Osteoblast (primary cell): ENCODE measurements at regions not wholly inside any gene's neighbourhood (a gene's known extent, or its start where the extent isn't known, plus 50 kb on each side); places are given as distances from the start of the nearest gene placed in this dataset.

Source experiments
- DNase-seq: peaks from one replicate; pipeline ENCODE4 v3.0.0; 2011; ENCODE audit warnings: low spot score, mixed read lengths; ENCODE audit not compliant: insufficient read length; ENCODE audit errors: missing footprints
- H2AFZ ChIP-seq: 2 replicates; pipeline ENCODE4 v1.6.0; 2011; ENCODE audit warnings: mild to moderate bottlenecking, low read length
- H3K27ac ChIP-seq: 2 replicates; pipeline ENCODE4 v1.5.1; 2011; ENCODE audit warnings: mild to moderate bottlenecking, low read depth, low read length, moderate library complexity
- H3K27me3 ChIP-seq: 2 replicates; pipeline ENCODE4 v1.6.0; 2012; ENCODE audit warnings: mild to moderate bottlenecking, control low read depth, inconsistent platforms, low read length, moderate library complexity; ENCODE audit not compliant: insufficient read depth
- H3K36me3 ChIP-seq: 2 replicates; pipeline ENCODE4 v1.5.1; 2011; ENCODE audit warnings: mild to moderate bottlenecking, low read length, control low read depth, moderate library complexity; ENCODE audit not compliant: insufficient read depth
- H3K4me1 ChIP-seq: 2 replicates; pipeline ENCODE4 v1.5.1; 2011; ENCODE audit warnings: mild to moderate bottlenecking, low read length, control low read depth, moderate library complexity; ENCODE audit not compliant: insufficient read depth
- H3K4me2 ChIP-seq: 2 replicates; pipeline ENCODE4 v1.6.0; 2011; ENCODE audit warnings: mild to moderate bottlenecking, low read length; ENCODE audit not compliant: insufficient read depth
- H3K4me3 ChIP-seq: fragments of 200-600 bp; sonication (generic); 3 replicates; pipeline ENCODE4 v1.5.1; 2012; ENCODE audit warnings: mild to moderate bottlenecking, low read length, inconsistent platforms; ENCODE audit not compliant: insufficient read depth
- H3K79me2 ChIP-seq: 2 replicates; pipeline ENCODE4 v1.6.0; 2012; ENCODE audit warnings: mild to moderate bottlenecking, low read length, control low read depth, inconsistent platforms; ENCODE audit not compliant: insufficient read depth
- H3K9me3 ChIP-seq: 2 replicates; pipeline ENCODE4 v1.5.1; 2011; ENCODE audit warnings: low read depth, low read length, control low read depth
- H4K20me1 ChIP-seq: 2 replicates; pipeline ENCODE4 v1.6.0; 2012; ENCODE audit warnings: mild to moderate bottlenecking, low read length, control low read depth; ENCODE audit not compliant: insufficient read depth
- TF ChIP-seq, protein P1 (sequence below): IDR thresholded peaks from 2 replicates; pipeline ENCODE4 v1.5.1; 2011; ENCODE audit warnings: mild to moderate bottlenecking, low read depth, low read length, moderate library complexity; ENCODE audit errors: extremely low read depth

DNA sequence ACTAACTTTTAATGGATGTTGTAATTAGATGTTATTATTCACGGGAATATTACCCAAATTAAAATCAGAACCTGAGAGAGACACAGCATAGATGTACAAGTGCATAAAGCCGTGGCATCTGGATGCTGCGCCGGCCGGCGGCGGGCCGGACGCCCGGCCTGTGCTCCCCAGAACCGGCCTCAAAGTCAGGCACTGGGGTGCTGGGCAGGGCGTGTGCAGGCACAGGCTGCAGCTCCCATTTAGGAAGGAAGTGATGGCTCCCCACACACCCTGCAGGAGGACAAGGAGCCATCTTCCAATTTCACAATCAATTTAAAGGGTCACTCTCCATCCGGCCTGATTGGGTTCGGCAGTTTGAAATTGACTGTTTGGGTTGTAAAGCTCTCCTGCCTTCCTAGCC lies 367.7 kb upstream of the SALL3 start:
- Histone ChIP-seq H3K9me3 (no peaks in the 10 kb centered on the region), H2AFZ (no peak overlapping the region), H3K79me2 (no peaks in the 10 kb centered on the region), H3K27me3 (no peaks in the 10 kb centered on the region), H3K4me1 (no peaks in the 10 kb centered on the region), H3K27ac (no peak overlapping the region), H4K20me1 (no peaks in the 10 kb centered on the region), H3K4me3 (no peak overlapping the region), H3K36me3 (no peaks in the 10 kb centered on the region), H3K4me2 (no peak overlapping the region)
- no peak for DNase-seq
- TF ChIP-seq, protein P1, sequence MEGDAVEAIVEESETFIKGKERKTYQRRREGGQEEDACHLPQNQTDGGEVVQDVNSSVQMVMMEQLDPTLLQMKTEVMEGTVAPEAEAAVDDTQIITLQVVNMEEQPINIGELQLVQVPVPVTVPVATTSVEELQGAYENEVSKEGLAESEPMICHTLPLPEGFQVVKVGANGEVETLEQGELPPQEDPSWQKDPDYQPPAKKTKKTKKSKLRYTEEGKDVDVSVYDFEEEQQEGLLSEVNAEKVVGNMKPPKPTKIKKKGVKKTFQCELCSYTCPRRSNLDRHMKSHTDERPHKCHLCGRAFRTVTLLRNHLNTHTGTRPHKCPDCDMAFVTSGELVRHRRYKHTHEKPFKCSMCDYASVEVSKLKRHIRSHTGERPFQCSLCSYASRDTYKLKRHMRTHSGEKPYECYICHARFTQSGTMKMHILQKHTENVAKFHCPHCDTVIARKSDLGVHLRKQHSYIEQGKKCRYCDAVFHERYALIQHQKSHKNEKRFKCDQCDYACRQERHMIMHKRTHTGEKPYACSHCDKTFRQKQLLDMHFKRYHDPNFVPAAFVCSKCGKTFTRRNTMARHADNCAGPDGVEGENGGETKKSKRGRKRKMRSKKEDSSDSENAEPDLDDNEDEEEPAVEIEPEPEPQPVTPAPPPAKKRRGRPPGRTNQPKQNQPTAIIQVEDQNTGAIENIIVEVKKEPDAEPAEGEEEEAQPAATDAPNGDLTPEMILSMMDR, result no peak

DNA sequence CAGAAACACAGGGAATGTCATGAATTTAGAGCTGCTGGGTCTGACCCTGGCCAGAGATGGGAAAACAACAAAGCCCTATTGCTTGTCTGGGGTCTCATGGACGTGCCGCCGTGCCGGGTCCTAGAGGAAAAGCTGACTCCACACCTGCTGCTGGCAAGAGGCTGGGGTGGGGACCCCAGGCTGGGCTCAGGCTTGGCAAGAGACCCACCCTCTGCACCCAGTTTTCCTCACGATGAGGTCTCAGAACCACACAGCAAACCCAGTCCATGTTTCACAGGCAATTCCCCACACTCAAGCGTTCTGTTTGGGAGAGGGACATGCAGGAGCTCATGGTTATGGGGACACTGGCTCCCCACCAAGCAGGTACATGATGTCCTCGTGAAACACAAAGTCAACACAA lies 367.3 kb upstream of the SALL3 start:
- H4K20me1 ChIP-seq, result no peaks in the 10 kb centered on the region
- H2AFZ ChIP-seq, result no peak overlapping the region
- H3K4me3 ChIP-seq, result no peak overlapping the region
- no peak for DNase-seq
- no peaks in the 10 kb centered on the region for H3K27me3 ChIP-seq
- no peak overlapping the region for H3K4me2 ChIP-seq
- no peak overlapping the region for H3K27ac ChIP-seq
- no peaks in the 10 kb centered on the region for H3K36me3 ChIP-seq
- no peaks in the 10 kb centered on the region for H3K79me2 ChIP-seq
- H3K4me1 ChIP-seq, result no peaks in the 10 kb centered on the region
- no peaks in the 10 kb centered on the region for H3K9me3 ChIP-seq
- TF ChIP-seq, protein P1, result no peak

DNA sequence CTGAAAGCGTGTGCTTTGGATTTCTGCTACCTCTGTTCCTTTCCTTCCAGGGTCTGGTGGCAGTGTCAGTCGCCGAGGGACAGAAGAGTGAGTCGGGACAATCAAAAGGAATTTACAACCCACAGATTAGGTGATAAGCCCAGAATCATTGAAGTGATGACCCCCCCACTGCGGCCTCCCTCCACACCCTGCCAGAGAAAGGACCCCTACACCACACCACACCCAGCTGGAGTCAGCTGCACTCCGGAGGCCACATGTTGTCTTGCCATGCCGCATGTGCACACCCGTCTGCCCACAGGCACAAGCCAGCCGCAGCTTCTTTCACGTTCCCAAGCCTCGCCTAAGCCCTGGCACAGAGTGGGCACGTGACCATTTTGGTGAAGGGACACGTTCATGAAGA lies 366.8 kb upstream of the SALL3 start:
- Histone ChIP-seq H3K9me3 (no peaks in the 10 kb centered on the region), H3K27ac (no peak overlapping the region), H3K4me3 (no peak overlapping the region), H3K4me2 (no peak overlapping the region), H3K4me1 (no peaks in the 10 kb centered on the region), H3K27me3 (no peaks in the 10 kb centered on the region), H2AFZ (no peak overlapping the region), H3K79me2 (no peaks in the 10 kb centered on the region), H3K36me3 (no peaks in the 10 kb centered on the region), H4K20me1 (no peaks in the 10 kb centered on the region)
- DNase-seq, result no peak
- TF ChIP-seq, protein P1, result no peak

DNA sequence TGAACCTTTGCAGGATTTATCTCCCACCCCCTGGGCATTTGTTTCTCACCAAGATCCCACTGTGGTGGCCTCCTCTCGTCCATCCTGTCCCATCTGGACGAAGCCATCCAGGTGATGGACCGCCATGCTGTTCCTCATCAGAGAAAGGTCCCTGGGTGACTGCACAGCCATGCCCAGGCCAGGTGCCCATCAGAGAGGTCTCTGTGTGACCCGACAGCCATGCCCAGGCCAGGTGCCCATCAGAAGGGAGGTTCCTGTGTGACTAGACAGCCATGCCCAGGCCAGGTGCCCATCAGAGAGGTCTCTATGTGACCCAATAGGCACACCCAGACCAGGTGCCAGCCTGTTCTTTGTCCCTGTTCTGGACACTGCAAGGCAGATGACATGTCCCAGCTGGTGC lies 360.9 kb upstream of the SALL3 start:
- no peak overlapping the region for H3K27ac ChIP-seq
- H3K36me3 ChIP-seq, result no peaks in the 10 kb centered on the region
- H3K9me3 ChIP-seq, result peaks cover 6% of the 10 kb centered on the region
- no peak overlapping the region for H3K4me2 ChIP-seq
- TF ChIP-seq, protein P1, result no peak
- H3K27me3 ChIP-seq, result no peaks in the 10 kb centered on the region
- DNase-seq, result no peak
- no peaks in the 10 kb centered on the region for H4K20me1 ChIP-seq
- no peaks in the 10 kb centered on the region for H3K79me2 ChIP-seq
- H2AFZ ChIP-seq, result no peak overlapping the region
- H3K4me3 ChIP-seq, result no peak overlapping the region
- H3K4me1 ChIP-seq, result no peaks in the 10 kb centered on the region
